ENCODE measurements at regions not wholly inside any gene's neighbourhood (a gene's known extent, or its start where the extent isn't known, plus 50 kb on each side); places are given as distances from the start of the nearest gene placed in this dataset.

DNA sequence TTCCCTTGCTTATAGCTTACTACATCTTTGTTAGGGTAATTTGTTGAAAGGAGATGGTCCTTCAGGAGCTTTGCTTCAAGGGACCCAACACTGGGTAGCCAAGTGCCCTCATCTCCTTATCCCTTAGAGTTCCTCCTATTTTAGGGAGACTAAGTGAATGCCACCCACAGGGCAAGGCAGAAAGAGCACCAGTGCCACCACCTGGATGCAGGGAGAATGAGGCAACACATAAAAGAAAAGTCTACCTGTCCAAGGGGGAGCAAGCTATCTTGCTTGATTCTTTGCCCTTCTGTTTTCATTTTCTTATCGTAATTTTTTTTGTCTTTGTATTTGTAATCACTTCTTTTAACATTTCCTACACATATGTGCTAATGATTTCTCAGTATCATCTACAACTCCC lies 205.5 kb downstream of the NPR3 start:
- TF ChIP-seq, protein P1, sequence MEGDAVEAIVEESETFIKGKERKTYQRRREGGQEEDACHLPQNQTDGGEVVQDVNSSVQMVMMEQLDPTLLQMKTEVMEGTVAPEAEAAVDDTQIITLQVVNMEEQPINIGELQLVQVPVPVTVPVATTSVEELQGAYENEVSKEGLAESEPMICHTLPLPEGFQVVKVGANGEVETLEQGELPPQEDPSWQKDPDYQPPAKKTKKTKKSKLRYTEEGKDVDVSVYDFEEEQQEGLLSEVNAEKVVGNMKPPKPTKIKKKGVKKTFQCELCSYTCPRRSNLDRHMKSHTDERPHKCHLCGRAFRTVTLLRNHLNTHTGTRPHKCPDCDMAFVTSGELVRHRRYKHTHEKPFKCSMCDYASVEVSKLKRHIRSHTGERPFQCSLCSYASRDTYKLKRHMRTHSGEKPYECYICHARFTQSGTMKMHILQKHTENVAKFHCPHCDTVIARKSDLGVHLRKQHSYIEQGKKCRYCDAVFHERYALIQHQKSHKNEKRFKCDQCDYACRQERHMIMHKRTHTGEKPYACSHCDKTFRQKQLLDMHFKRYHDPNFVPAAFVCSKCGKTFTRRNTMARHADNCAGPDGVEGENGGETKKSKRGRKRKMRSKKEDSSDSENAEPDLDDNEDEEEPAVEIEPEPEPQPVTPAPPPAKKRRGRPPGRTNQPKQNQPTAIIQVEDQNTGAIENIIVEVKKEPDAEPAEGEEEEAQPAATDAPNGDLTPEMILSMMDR (optimal IDR thresholded peaks at IDR 0.05 in 1 of 3, IDR thresholded peaks at IDR 0.05 in 1 of 3, conservative IDR thresholded peaks at IDR 0.05 in 1 of 3; ENCODE audit: extremely low read depth in 1 of 3, insufficient read depth in 2 of 3, low read length in 3 of 3), result peak; percentile 76 to 91 (median 85)
- no peak for TF ChIP-seq EZH2 (IDR thresholded peaks at IDR 0.05; ENCODE audit: low read length)
